Right cardiac atrium (tissue), 5 donors: ENCODE measurements at regions not wholly inside any gene's neighbourhood (a gene's known extent, or its start where the extent isn't known, plus 50 kb on each side); places are given as distances from the start of the nearest gene placed in this dataset.
A peak's percentile ranks its signal among the peaks of the same experiment; 100 is the strongest.

ENCODE experiments used
- ATAC-seq, 2 donors: fragments of 200-7000 bp; cut with Tn5 transposase; one replicate each; pipeline versions ENCODE4 v1.8.0 to v1.9.1; 2020; ENCODE audit warnings: moderate library complexity in 2 of 2, mild to moderate bottlenecking in 1 of 2
- DNase-seq, 3 donors: peaks; one replicate each; pipeline ENCODE4 v3.0.0-alpha.2; 2020
- H3K27ac ChIP-seq: one replicate; pipeline ENCODE4 v1.5.1; 2013; ENCODE audit warnings: mild to moderate bottlenecking, low read length, control low read depth, moderate library complexity
- H3K27me3 ChIP-seq: one replicate; pipeline ENCODE4 v1.6.1; 2013; ENCODE audit not compliant: control insufficient read depth, insufficient read depth
- H3K4me1 ChIP-seq: one replicate; pipeline ENCODE4 v1.6.1; 2013; ENCODE audit warnings: low read length; ENCODE audit not compliant: control insufficient read depth, insufficient read depth
- H3K4me3 ChIP-seq: one replicate; pipeline ENCODE4 v1.5.1; 2013; ENCODE audit warnings: low read length, control low read depth
- H3K9me3 ChIP-seq: one replicate; pipeline ENCODE4 v1.6.1; 2013; ENCODE audit warnings: low read length; ENCODE audit not compliant: control insufficient read depth
- WGBS: extraction: QIAGEN DNeasy Blood & Tissue Kit; methylation state at CpG from one replicate; pipeline ENCODE4 v1.1.7; 2013; 5-methylcytosine and 5-hydroxymethylcytosine counted together
- intact Hi-C, 4 donors: fragments of 100-400 bp; cut with DNase I; formaldehyde crosslinking; loops; one replicate each; pipeline versions ENCODE4 v1.11.0 to v1.14.0; 2022 to 2023
- donor health status: healthy with polysubstance abuse.
- donor health status: DM: no; HTN: yes; CAD: no.
- donor health status: DM: no; HTN: no; CAD: no.
- donor health status: DM: no; HTN: yes; CAD: no; lungs with severe emphysema.
- donor health status: DM: yes; HTN: yes; CAD: no.

DNA sequence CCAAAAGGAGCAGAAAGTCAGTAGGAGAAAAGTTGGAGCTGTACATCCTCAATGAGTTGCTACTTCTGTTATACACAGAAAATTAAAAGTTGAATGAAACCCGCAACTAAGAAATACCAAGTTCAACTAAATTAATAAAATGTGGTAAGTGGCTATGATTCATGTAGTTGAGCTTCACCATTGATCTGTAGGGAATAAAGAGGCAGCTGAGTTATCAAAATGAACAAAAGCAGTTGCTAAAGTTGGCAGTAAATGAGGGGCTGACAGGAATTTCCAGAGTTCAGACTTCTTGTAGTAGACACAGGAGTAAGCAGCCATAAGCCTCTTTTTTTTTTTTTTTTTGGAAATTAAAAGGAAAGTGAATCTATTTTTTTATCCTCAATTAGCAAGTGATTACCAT, 234.6 kb downstream of the POSTN start:
- peak; percentile 41 to 63 for ATAC-seq
- H3K4me3 ChIP-seq, result no peak overlapping the region

DNA sequence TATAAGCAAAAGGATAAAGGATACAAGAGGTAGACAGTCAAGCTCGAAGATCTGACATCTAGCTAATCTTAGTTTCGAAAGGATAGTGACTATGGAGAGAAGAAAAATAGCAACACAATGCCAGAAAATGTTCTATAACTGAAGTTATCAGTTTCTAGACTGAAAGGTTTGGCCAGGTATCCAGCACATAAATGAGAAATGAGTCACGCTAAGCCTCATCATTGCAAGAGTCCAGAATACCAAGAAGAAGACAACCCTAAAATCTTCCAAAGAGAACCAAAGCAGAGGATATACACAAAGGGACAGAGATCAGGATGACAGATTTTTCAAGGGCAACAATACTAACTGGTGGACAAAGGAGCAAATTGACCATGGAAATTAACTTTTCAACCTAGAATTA, 237.0 kb downstream of the POSTN start:
- intact Hi-C loops, result no loop called here
- ATAC-seq (no peak), DNase-seq (no peak)
- 90% methylated on average over 3 of the region's 3 CpGs for WGBS
- Histone ChIP-seq H3K4me3 (no peak overlapping the region), H3K27me3 (no peaks in the 10 kb centered on the region), H3K4me1 (no peaks in the 10 kb centered on the region), H3K27ac (no peak overlapping the region), H3K9me3 (no peaks in the 10 kb centered on the region)

More for the DNA sequence above, 234.6 kb downstream of the POSTN start:
- H3K27me3 ChIP-seq, result no peaks in the 10 kb centered on the region
- H3K4me1 ChIP-seq, result no peaks in the 10 kb centered on the region
- H3K9me3 ChIP-seq, result no peaks in the 10 kb centered on the region
- intact Hi-C loops, result no loop called here
- no peak for DNase-seq
- WGBS, result 70% methylated on average over 1 of the region's 1 CpG
- no peak overlapping the region for H3K27ac ChIP-seq

DNA sequence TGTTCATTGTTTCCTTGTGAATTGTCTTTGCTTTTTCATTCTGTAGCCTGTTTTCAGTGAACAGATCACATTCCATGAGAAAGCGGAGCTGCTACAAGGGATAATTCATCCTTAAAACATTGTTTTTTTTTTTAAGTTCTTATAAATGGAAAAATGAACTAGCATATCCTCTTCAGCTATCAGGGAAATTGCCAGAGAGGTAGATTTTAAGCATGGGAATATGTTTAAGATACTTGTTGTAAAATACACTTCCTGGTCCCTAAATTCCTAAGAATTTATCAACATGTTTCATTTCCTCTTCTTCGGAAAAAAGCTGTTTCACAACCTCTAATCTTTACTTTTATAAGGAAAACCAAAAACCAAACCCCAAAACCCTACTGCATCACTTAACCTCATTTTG, 238.0 kb downstream of the POSTN start:
- no peak overlapping the region for H3K27ac ChIP-seq
- no peak overlapping the region for H3K4me3 ChIP-seq
- ATAC-seq (no peak), DNase-seq (no peak)
- intact Hi-C loops, result no loop called here
- H3K27me3 ChIP-seq, result no peaks in the 10 kb centered on the region
- 62% methylated on average over 2 of the region's 2 CpGs for WGBS
- no peaks in the 10 kb centered on the region for H3K9me3 ChIP-seq
- H3K4me1 ChIP-seq, result no peaks in the 10 kb centered on the region

DNA sequence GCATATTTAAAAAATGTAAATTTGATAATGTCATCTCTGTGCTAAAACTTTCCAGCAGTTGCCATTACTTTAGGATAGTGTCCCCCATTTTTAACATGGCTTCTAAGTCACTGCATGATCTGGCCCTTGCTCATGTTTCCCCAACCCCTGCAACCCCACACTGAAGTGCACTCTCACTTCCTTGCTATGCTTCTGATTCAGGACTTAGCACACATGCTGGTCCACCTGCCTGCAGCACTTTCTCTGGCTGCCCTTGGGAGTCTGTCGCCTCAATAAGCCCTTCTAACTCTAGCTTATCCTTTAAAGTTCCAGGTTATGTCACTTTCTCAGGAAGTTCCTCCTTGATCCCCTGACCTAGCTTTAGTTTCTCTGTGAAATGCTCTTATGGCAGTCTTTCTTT, 241.0 kb downstream of the POSTN start:
- no peak for DNase-seq
- WGBS, result 96% methylated on average over 1 of the region's 1 CpG
- no peaks in the 10 kb centered on the region for H3K4me1 ChIP-seq
- no peak overlapping the region for H3K4me3 ChIP-seq
- no peak overlapping the region for H3K27ac ChIP-seq
- intact Hi-C loops, result no loop called here
- no peaks in the 10 kb centered on the region for H3K27me3 ChIP-seq
- H3K9me3 ChIP-seq, result no peaks in the 10 kb centered on the region
- ATAC-seq, result no peak

DNA sequence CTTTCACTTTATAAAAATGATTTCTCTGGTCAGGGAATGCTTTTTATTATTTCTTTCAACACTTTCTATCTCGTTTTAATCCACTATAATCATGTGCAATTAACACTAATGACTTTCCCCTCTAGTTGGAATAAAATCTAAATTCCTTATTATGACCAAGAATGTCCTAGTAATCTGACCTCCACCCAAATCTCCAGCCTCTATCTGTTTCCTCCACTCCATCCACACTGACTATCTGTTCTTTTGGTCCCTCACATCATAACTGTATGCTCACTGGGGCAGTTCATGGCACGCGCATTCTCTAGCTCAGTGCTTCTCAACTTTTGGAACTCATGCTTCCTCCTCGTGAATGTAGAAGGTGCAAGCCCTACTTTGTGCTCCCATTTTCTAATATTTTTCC, 244.7 kb downstream of the POSTN start:
- intact Hi-C loops, result no loop called here
- Histone ChIP-seq H3K27ac (no peak overlapping the region), H3K9me3 (no peaks in the 10 kb centered on the region), H3K4me1 (no peaks in the 10 kb centered on the region), H3K4me3 (no peak overlapping the region), H3K27me3 (no peaks in the 10 kb centered on the region)
- 77% methylated on average over 4 of the region's 4 CpGs for WGBS
- no peak for ATAC-seq
- DNase-seq, result no peak

DNA sequence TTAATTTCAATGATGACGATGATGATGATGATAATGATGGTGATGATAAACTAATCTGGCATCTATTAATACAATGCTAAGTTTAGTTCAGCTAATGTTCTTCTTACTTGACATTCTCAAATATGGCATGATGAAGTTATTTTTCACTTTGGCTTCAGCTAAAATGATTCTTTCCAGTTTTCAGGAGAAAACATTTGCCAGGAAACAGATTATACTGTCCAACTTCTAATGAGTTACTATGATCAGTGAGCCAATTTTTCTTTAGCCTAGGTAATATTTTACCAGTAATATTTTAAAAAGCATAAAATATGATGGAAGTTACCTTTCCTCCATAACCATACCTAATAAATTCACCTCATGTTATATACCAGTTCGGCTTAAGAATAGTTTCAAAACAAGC, 245.7 kb upstream of the CSNK1A1L start:
- no peak for DNase-seq
- Histone ChIP-seq H3K4me3 (no peak overlapping the region), H3K4me1 (no peaks in the 10 kb centered on the region), H3K27me3 (no peaks in the 10 kb centered on the region), H3K9me3 (no peaks in the 10 kb centered on the region), H3K27ac (no peak overlapping the region)
- ATAC-seq, result no peak
- intact Hi-C loops, result no loop called here
- WGBS, result 87% methylated on average over 2 of the region's 2 CpGs

DNA sequence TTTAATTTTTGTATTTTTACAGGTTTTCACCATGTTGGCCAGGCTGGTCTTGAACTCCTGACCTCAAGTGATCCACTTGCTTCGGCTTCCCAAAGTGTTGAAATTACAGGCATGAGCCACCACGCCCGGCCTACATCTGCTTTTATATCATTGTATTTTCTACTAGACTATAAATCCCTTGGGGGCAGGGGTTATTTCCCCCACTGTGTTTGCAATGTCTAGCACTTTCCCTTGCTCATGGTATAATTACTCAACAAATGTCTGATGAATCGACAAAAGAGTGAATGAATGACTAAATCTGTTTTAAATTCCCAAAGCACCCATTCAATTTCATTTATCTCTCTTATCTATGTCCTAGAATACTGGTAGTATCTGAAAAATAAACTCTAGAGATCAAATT, 244.5 kb upstream of the CSNK1A1L start:
- DNase-seq (peak in 1 of 3 donors; percentile 57), ATAC-seq (no peak)
- no peak overlapping the region for H3K4me3 ChIP-seq
- H3K27me3 ChIP-seq, result no peaks in the 10 kb centered on the region
- 62% methylated on average over 4 of the region's 4 CpGs for WGBS
- intact Hi-C loops, result no loop called here
- H3K27ac ChIP-seq, result no peak overlapping the region
- no peaks in the 10 kb centered on the region for H3K4me1 ChIP-seq
- no peaks in the 10 kb centered on the region for H3K9me3 ChIP-seq

DNA sequence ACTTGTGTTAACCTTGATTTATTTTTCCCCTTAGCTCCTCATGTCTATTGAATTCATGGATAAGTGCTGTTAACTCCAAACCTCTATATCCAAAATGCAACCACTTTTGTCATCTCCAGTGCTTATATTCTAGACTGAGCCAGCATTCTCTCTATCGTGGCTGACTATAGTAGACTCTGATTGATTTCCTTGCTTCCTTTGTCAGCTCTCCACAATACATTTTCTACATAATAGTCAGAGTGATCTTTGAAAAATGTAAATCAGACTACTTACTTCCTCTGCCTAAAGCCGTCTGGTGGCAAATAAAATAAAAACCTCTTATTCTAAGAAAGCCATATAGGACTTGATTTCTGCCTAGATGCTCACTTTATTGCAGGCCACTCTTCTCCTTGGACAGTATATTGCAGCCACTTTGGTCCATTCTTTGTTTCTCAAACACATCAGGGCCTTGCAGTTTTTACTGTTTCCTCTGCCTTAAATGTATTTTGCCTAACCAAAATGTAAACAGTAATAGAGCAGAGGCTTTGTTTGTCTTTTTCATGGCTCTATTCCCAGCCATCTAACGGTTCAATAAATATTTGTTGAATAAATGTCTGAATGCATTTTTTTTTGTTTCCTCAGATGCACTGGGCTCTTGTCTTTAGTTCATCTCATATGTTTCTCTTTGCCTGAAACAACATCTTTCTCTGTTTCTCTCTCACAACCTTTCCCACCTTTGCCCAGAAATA, 243.6 kb upstream of the CSNK1A1L start:
- ATAC-seq (no peak), DNase-seq (no peak)
- Histone ChIP-seq H3K9me3 (no peaks in the 10 kb centered on the region), H3K27ac (no peak overlapping the region), H3K27me3 (no peaks in the 10 kb centered on the region), H3K4me1 (no peaks in the 10 kb centered on the region), H3K4me3 (no peak overlapping the region)
- 73% methylated on average over 3 of the region's 3 CpGs for WGBS
- intact Hi-C loops, result no loop called here

DNA sequence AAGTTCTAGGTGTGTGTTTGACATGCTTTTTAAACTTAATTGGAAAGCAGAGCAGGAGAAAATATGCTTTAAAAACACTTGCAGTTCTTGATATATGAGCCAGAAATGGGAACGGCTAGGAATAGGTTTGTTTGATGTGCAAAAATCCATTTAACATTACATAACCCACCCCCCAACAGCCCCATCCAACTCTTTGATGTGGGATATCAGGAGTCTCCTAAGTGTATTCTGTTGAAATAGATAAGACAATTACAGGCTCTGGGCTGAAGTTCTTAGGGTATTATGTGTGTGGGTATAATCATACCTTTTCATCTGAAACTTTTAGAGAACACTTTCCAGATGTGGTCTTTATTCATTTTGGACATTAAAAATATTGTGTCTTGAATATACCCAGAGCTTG, 240.4 kb upstream of the CSNK1A1L start:
- Histone ChIP-seq H3K9me3 (no peaks in the 10 kb centered on the region), H3K4me1 (no peaks in the 10 kb centered on the region), H3K27ac (no peak overlapping the region), H3K27me3 (no peaks in the 10 kb centered on the region), H3K4me3 (no peak overlapping the region)
- intact Hi-C loops, result no loop called here
- ATAC-seq (no peak), DNase-seq (no peak)
- 30% methylated on average over 1 of the region's 1 CpG for WGBS

DNA sequence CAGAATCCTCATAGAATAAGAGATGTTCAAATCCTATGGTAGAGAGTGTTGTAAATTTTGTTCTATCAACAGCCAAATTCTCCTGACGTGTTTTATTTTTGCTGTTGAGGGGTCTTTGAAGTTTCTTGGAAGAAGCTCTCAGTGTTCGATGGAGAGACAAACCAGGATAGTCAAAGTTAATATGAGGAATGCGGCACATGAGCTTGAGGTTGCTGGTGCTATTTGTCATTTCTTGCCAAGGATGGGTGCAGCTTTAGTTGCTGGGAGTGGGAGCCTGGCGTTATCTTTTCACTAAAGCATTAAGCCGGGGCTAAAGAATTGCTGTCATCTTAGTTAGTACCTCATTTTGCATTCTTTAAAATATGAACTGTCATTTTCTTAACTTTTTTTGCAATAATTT, 239.9 kb upstream of the CSNK1A1L start:
- WGBS, result 92% methylated on average over 5 of the region's 5 CpGs
- no peak overlapping the region for H3K4me3 ChIP-seq
- ATAC-seq (no peak), DNase-seq (no peak)
- no peaks in the 10 kb centered on the region for H3K27me3 ChIP-seq
- no peak overlapping the region for H3K27ac ChIP-seq
- H3K4me1 ChIP-seq, result no peaks in the 10 kb centered on the region
- intact Hi-C loops, result no loop called here
- no peaks in the 10 kb centered on the region for H3K9me3 ChIP-seq

DNA sequence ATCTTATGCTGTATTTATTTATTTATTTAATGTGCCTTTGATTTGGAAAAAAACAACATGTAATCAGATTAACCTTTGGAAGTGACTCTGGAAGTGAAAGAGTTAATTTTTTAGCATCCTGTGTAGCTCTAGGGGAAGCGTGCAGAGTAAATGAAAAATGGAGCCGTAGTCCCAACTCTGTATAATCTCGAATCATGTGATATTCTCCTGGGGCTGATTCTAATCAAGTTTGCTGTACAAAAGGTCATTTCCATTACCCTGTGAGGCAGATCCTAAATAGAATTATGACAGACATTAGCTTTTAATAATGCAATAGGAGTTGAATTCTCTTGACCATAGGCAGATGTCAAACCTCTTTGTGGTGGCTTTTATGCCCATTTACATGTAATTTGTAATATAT, 238.6 kb upstream of the CSNK1A1L start:
- intact Hi-C loops, result no loop called here
- DNase-seq (no peak), ATAC-seq (peak in 1 of 2 donors; percentile 28)
- 19% methylated on average over 3 of the region's 3 CpGs for WGBS
- no peak overlapping the region for H3K27ac ChIP-seq
- H3K27me3 ChIP-seq, result no peaks in the 10 kb centered on the region
- H3K4me1 ChIP-seq, result no peaks in the 10 kb centered on the region
- H3K9me3 ChIP-seq, result no peaks in the 10 kb centered on the region
- H3K4me3 ChIP-seq, result no peak overlapping the region

DNA sequence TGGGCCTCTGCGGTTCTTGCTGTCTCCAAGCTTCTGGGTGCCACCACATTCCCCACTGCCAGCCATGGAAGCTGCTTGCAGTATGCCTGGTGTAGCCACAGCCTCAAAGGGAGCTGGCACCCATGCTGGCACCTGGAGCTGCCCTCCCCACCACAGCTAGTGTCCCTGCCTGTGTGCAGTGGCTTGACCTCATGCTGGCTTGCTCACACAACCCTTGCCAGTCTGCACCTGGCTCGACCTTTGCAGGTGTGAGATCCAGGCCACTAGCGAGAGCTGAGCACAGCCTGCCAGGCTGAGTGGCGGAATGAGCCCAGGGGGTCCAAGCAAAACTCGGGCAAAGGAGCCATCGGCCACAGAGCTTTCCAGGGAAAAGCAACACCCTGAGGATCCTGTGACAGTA, 236.7 kb upstream of the CSNK1A1L start:
- H3K4me1 ChIP-seq, result no peaks in the 10 kb centered on the region
- no peak for ATAC-seq
- 91% methylated on average over 6 of the region's 6 CpGs for WGBS
- H3K27ac ChIP-seq, result no peak overlapping the region
- H3K4me3 ChIP-seq, result no peak overlapping the region
- DNase-seq, result peak in 2 of 3 donors; percentile 7 to 40
- no peaks in the 10 kb centered on the region for H3K27me3 ChIP-seq
- intact Hi-C loops, result no loop called here
- no peaks in the 10 kb centered on the region for H3K9me3 ChIP-seq
